NB4 (cell line): ENCODE measurements at regions not wholly inside any gene's neighbourhood (a gene's known extent, or its start where the extent isn't known, plus 50 kb on each side); places are given as distances from the start of the nearest gene placed in this dataset.
A peak's percentile ranks its signal among the peaks of the same experiment; 100 is the strongest.
"Not testable (repeated sequence)": the region's sequence is repeated elsewhere in the genome, so short reads cannot be mapped to it uniquely, and the experiment has no call there.

Source experiments
- DNase-seq: peaks from one replicate; pipeline ENCODE4 v3.0.0; 2010; ENCODE audit warnings: low read depth
- H3K4me3 ChIP-seq: one replicate; pipeline ENCODE4 v1.5.1; 2011; ENCODE audit warnings: mild to moderate bottlenecking, low read depth, low read length, moderate library complexity
- MYC ChIP-seq: IDR thresholded peaks from 2 replicates; pipeline ENCODE4 v1.6.1; 2011; ENCODE audit warnings: low read depth, low read length
- POLR2A ChIP-seq: IDR thresholded peaks from 2 replicates; pipeline ENCODE4 v1.6.1; 2011; ENCODE audit warnings: mild to moderate bottlenecking; ENCODE audit not compliant: insufficient read length; ENCODE audit errors: extremely low read depth
- TF ChIP-seq, protein P1 (sequence below): IDR thresholded peaks from one replicate; pipeline ENCODE4 v1.5.1; 2012; ENCODE audit warnings: low read depth, low read length
- TF ChIP-seq, protein P2 (sequence below): IDR thresholded peaks from 2 replicates; pipeline ENCODE4 v1.6.1; 2011; ENCODE audit warnings: low read depth, low read length

DNA sequence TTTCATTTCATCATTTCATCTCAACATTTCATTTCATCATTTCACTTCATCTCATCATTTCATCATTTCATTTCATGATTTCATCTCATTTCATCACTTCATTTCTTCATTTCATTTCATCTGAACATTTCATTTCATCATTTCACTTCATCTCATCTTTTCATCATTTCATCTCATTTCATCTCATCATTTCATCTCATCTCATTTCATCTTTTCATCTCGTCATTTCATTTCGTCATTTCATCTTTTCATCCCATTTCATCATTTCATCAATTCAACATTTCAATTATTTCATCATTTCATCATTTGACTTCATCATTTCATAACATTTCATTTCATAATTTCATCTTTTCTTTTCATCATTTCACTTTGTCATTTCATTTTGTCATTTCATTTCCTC is 128.4 kb downstream of the ANKRD30BL start:
- no peak for DNase-seq
- H3K4me3 ChIP-seq = no peak overlapping the region
- TF ChIP-seq, protein P1, sequence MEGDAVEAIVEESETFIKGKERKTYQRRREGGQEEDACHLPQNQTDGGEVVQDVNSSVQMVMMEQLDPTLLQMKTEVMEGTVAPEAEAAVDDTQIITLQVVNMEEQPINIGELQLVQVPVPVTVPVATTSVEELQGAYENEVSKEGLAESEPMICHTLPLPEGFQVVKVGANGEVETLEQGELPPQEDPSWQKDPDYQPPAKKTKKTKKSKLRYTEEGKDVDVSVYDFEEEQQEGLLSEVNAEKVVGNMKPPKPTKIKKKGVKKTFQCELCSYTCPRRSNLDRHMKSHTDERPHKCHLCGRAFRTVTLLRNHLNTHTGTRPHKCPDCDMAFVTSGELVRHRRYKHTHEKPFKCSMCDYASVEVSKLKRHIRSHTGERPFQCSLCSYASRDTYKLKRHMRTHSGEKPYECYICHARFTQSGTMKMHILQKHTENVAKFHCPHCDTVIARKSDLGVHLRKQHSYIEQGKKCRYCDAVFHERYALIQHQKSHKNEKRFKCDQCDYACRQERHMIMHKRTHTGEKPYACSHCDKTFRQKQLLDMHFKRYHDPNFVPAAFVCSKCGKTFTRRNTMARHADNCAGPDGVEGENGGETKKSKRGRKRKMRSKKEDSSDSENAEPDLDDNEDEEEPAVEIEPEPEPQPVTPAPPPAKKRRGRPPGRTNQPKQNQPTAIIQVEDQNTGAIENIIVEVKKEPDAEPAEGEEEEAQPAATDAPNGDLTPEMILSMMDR = no peak
- TF ChIP-seq MYC = no peak
- TF ChIP-seq, protein P2, sequence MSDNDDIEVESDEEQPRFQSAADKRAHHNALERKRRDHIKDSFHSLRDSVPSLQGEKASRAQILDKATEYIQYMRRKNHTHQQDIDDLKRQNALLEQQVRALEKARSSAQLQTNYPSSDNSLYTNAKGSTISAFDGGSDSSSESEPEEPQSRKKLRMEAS = no peak
- no peak for TF ChIP-seq POLR2A

DNA sequence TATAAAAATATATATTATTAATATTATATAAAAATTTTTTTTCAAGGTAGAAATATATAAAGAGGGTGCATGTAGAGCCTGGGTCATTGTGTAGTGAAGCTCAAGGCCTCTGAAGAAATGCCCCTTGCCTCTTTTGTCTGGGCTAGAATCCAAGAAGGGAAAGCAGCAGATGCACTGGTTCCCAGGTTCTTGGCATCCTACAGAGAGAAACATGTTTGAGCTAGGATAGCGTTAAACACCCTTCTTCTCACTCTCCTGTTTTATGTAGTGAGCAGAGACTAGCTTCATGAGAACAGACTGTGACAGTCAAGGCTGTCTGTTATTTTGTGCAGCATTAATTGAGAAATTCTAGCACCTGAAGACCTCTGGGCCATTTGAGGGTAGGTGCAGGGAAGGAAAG is 149.7 kb downstream of the ANKRD30BL start:
- H3K4me3 ChIP-seq, DNase-seq: not testable (repeated sequence)

DNA sequence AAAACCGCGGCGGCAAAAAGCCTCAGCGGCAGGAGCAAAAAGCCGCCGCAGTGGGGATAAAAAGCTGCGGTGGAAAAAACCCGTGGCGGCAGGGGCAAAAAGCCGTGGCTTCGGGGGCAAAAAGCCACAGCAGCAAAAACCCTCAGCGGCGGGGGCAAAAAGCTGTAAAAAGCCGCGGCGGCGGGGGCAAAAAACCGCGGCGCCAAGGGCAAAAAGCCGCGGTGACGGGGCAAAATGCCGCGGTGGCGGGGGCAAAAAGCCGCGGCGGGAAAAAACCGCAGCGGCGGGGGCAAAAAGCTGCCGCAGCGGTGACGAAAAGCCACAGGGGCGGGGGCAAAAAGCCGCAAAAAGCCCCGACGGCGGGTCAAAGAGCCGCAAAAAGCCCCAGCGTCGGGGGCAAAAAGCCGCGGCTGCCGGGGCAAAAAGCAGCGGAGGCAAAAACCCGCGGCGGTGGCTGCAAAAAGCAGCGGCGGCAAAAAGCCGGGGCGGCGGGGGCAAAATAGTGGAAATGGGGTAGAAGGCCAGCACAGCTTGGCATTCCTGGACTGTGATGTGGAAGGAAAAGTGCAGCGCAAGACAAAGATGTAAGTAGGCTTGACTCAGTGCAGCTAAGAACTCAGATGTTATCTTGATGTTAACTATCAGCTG is 151.8 kb downstream of the ANKRD30BL start:
- TF ChIP-seq, protein P1 = no peak
- TF ChIP-seq POLR2A = no peak
- TF ChIP-seq MYC = no peak
- TF ChIP-seq, protein P2 = no peak
- H3K4me3 ChIP-seq = no peak overlapping the region
- DNase-seq = no peak

DNA sequence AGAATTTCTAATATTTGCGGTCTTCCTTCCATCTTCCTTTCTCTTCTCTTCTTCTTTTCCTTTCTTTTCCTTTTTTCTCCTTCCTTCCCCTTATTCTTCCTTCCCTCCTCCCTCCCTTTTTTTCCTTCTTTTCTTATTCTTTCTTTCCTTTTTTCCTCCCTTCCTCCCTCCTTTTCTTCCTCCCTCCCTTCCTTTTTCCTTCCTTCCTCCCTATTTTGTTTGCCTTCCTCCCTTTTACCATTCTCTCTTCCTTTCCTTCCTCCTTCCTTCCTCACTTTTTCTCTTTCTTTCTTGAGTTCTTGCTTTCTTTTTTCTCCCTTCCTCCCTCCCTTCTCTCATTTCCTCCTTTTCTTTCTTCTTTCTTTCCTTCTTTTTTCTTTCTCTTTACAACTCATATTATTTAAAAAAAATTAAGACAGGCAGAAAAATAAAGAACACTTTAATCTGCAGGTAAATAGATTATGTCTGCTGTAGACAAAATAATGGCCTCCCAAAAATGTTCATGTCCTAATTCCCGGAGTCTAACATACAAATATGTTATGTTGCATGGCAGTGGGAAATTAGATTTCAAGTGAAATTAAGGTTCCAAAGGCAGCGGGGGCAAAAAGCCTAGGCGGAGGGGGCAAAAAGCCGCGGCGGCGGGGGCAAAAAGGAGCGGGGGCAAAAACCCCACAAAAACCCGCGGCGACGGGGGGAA is 152.4 kb downstream of the ANKRD30BL start:
- TF ChIP-seq, protein P1 = no peak
- TF ChIP-seq, protein P2 = no peak
- no peak for TF ChIP-seq POLR2A
- no peak for TF ChIP-seq MYC
- no peak for DNase-seq
- no peak overlapping the region for H3K4me3 ChIP-seq

DNA sequence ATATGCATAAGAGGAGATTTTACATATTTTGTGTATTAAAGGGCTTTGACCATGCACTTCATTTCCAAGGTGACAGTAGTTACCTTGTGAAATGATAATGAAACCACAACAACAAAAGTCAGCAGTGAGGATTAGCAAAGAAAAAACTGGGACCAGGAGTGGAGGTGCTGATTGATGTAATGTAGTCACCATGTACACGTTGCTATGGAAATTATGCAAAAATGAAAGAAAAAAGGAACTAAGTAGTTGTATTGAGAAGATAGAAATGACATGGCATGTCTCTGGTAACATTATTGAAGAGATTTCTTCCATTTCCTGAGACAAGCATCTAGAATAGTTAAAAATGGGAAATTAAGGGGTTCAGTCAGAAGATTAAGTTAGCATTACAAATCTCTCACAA is 171.0 kb downstream of the ANKRD30BL start:
- not testable (repeated sequence) for H3K4me3 ChIP-seq, DNase-seq

DNA sequence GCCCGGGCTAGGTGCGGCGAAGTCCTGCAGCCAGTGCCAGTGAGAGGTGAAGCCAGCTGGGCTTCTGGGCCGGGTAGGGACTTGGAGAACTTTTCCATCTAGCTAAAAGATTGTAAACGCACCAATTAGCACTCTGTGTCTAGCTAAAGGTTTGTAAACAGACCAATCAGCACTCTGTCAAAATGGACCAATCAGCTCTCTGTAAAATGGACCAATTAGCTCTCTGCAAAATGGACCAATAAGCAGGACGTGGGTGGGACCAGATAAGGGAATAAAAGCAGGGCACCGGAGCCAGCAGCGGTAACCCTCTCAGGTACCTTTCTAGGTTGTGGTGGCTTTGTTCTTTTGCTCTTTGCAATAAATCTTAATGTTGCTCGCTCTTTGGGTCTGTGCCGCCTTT is 195.1 kb downstream of the ANKRD30BL start:
- DNase-seq, H3K4me3 ChIP-seq: not testable (repeated sequence)

DNA sequence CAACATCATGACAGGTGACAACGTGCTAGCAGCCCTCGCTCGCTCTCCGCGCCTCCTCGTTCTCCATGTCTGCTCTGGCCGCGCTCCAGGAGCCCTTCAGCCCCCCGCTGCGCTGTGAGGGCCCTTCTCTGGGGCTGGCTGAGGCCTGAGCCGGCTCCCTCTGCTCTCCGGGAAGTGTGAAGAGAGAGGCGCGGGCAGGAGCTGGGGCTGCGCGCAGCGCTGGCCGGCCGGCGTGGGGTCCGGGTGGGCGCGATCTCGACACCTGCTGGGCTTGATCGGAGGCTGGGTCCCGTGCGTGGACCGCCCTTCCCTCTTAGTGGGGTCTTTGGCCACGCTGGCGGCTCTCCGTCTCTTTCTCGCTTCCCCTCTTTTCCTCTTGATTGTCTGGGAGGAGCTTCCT is 195.5 kb downstream of the ANKRD30BL start:
- DNase-seq = no peak
- H3K4me3 ChIP-seq = no peak overlapping the region

DNA sequence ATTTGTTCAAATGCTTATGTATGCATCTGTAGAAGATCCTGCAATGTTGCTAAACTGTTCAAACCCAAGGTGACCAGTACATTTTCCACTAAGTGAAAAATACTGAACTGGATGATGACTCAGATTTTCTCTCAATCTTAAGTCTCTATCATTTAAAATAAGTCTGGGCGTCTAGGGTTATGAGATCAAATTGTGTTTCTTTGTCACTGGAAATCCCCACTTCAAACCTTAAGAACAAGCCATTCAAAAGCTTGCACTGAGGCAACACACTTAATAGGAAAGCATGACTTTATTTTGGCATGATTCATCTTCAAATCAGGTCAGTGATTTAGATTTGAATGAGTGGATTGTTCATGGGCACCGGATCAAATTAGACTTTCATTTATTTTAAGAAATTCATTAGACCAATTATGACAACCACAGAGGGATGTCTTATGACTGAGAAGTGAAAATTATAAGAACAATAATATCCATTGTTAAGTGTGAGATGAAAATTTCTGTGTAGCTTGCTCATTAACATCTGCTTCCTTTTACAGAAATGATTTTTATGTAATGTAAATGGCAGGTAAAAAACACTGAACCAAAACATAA is 203.6 kb downstream of the ANKRD30BL start:
- DNase-seq, H3K4me3 ChIP-seq: not testable (repeated sequence)

More for the DNA sequence above, 195.5 kb downstream of the ANKRD30BL start:
- TF ChIP-seq, protein P1 = no peak
- TF ChIP-seq, protein P2 = no peak

DNA sequence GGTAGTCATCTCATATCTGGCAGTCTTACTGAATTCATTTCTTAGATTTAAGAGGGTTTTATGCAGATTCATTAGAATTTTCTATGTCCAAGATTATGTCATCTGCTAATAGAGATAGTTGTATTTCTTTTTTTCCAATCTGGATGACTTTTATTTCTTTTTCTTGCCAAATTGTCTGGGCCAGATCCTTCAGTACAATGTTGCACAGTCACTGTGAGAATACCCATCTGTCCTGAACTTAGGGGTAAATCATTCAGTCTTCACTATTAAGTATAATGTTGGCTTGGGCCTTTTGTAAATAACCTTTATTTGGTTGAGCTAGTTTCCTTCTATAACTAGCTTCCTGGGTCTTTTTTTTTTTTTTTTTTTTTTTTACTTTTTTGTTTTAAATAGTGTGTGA is 213.1 kb downstream of the ANKRD30BL start:
- not testable (repeated sequence) for H3K4me3 ChIP-seq, DNase-seq

DNA sequence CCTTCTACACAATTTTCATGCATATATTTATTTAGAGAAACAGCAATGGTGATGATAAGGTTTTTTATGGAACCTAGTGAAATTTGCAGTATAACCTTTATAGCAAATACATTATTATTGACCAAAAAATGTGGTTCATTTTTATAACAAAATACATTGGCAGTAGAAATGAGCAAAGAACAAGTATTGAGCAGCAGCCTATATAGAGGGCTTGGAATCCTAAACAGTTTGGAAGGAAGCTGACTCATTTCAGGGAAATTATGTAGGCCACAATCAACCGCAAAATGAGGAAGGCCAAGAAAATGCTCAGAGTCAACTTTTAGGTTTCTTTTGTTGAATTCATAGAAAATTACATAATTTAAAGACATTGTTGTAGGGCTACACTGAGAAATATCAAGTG is 238.5 kb downstream of the ANKRD30BL start:
- not testable (repeated sequence) for H3K4me3 ChIP-seq
- DNase-seq = peak; percentile 52

DNA sequence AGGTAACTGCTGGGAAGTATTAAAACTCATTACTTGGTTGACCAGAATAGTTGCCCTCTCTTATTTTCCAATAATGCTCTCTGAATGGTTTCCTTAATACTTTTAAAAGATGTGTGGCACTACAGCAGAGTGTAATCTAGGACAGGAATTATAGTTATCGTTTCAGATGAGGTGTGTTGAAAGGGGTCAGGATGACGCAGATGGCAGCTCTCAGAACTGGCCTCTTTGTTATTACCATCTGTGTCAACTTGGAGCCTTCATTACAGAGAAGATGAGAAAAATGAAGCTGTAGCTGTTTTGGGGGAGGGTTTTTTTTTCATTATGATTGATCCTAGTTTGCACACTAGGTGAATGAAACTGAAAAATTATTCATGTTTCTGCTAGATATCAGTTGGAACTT is 238.9 kb downstream of the ANKRD30BL start:
- not testable (repeated sequence) for H3K4me3 ChIP-seq
- DNase-seq = peak; percentile 8
